ENCODE measurements at regions not wholly inside any gene's neighbourhood (a gene's known extent, or its start where the extent isn't known, plus 50 kb on each side); places are given as distances from the start of the nearest gene placed in this dataset.

- Histone ChIP-seq H3K4me1 (ENCODE audit: control insufficient read depth, insufficient read depth, low read length) (no peaks in the 10 kb centered on the region), H3K27ac (ENCODE audit: extremely low read depth, low read depth, low read length) (no peak overlapping the region), H3K36me3 (ENCODE audit: control insufficient read depth in 2 of 2, insufficient read depth in 1 of 2, low read length in 2 of 2) (no peaks in the 10 kb centered on the region), H3K9me3 (ENCODE audit: control insufficient read depth, insufficient read depth, low read depth, low read length) (no peaks in the 10 kb centered on the region), H3K4me3 (ENCODE audit: low read depth, low read length) (no peak overlapping the region)
- TF ChIP-seq ZNF645 (tag by site-specific recombination; IDR thresholded peaks at IDR 0.05) (no peak), ELK4 (IDR thresholded peaks at IDR 0.05; ENCODE audit: borderline replicate concordance, low read depth, low read length) (no peak), ZNF776 (tag by site-specific recombination; IDR thresholded peaks at IDR 0.05; ENCODE audit: borderline replicate concordance) (no peak), ZBTB7A (tag by site-specific recombination; IDR thresholded peaks at IDR 0.05; ENCODE audit: low read depth) (no peak), ZNF473 (tag by site-specific recombination; IDR thresholded peaks at IDR 0.05) (no peak)
- CTCF ChIA-PET, result no interaction called here
- POLR2A ChIA-PET, result no interaction called here
Measured at GRCh38 chr3:76099956-76100355, 314.6 kb upstream of the ZNF717 start.

GRCh38 chr3:76107935-76108570 is 322.7 kb upstream of the ZNF717 start:
- POLR2A ChIA-PET, result no interaction called here
- Histone ChIP-seq H3K9me3 (ENCODE audit: control insufficient read depth, insufficient read depth, low read depth, low read length) (no peaks in the 10 kb centered on the region), H3K27ac (ENCODE audit: extremely low read depth, low read depth, low read length) (no peak overlapping the region), H3K4me1 (ENCODE audit: control insufficient read depth, insufficient read depth, low read length) (no peaks in the 10 kb centered on the region), H3K4me3 (ENCODE audit: low read depth, low read length) (no peak overlapping the region), H3K36me3 (ENCODE audit: control insufficient read depth in 2 of 2, insufficient read depth in 1 of 2, low read length in 2 of 2) (no peaks in the 10 kb centered on the region)
- TF ChIP-seq ZNF214 (tag by site-specific recombination; IDR thresholded peaks at IDR 0.05; ENCODE audit: borderline replicate concordance), result no peak
- no peak for TF ChIP-seq ZNF324 (tag by site-specific recombination; IDR thresholded peaks at IDR 0.05)
- no peak for TF ChIP-seq GLI4 (tag by site-specific recombination; IDR thresholded peaks at IDR 0.05)
- peak; percentile 59 for TF ChIP-seq ZNF654 (tag by site-specific recombination; IDR thresholded peaks at IDR 0.05; ENCODE audit: low read depth)
- TF ChIP-seq KLF17 (tag by site-specific recombination; IDR thresholded peaks at IDR 0.05), result no peak
- CTCF ChIA-PET, result interaction anchor here (0.5 kb wide), 1 partner anchor 74 kb away, joined by 3 read pairs; no protein-coding TSS in a partner anchor

- CTCF ChIA-PET, result no interaction called here
- POLR2A ChIA-PET, result no interaction called here
- no peak for TF ChIP-seq ZNF747 (tag by site-specific recombination; IDR thresholded peaks at IDR 0.05)
- no peak for TF ChIP-seq ZSCAN5A (tag by site-specific recombination; IDR thresholded peaks at IDR 0.05)
- no peak for TF ChIP-seq PRDM4 (tag by site-specific recombination; IDR thresholded peaks at IDR 0.05)
- no peak for TF ChIP-seq INSM2 (tag by site-specific recombination; IDR thresholded peaks at IDR 0.05)
- no peaks in the 10 kb centered on the region for H3K9me3 ChIP-seq (ENCODE audit: control insufficient read depth, insufficient read depth, low read depth, low read length)
- H3K4me3 ChIP-seq (ENCODE audit: low read depth, low read length), result no peak overlapping the region
- H3K4me1 ChIP-seq (ENCODE audit: control insufficient read depth, insufficient read depth, low read length), result no peaks in the 10 kb centered on the region
- H3K36me3 ChIP-seq (ENCODE audit: control insufficient read depth in 2 of 2, insufficient read depth in 1 of 2, low read length in 2 of 2), result no peaks in the 10 kb centered on the region
- H3K27ac ChIP-seq (ENCODE audit: extremely low read depth, low read depth, low read length), result no peak overlapping the region
Measured at GRCh38 chr3:76111808-76112207, 326.5 kb upstream of the ZNF717 start.
